ENCODE measurements at regions not wholly inside any gene's neighbourhood (a gene's known extent, or its start where the extent isn't known, plus 50 kb on each side); places are given as distances from the start of the nearest gene placed in this dataset.

GRCh38 chr11:31883435-31883834, 72.3 kb upstream of the PAX6 start:
- DNase-seq (ENCODE audit: low read depth, low spot score), result no peak
- Histone ChIP-seq H3K4me3 (ENCODE audit: control insufficient read depth in 2 of 3, extremely low read depth in 1 of 3, insufficient read depth in 2 of 3, low read depth in 1 of 3, low read length in 3 of 3) (no peak overlapping the region), H3K9me1 (ENCODE audit: control insufficient read depth, extremely low read depth, insufficient read depth, low read length) (no peaks in the 10 kb centered on the region), H3K4me2 (ENCODE audit: control insufficient read depth, extremely low read depth, insufficient read depth, low read depth, low read length) (no peak overlapping the region), H3K79me2 (ENCODE audit: control insufficient read depth, insufficient read depth, low read length) (no peaks in the 10 kb centered on the region), H3K4me1 (ENCODE audit: control insufficient read depth, extremely low read depth, insufficient read depth, low read length) (no peaks in the 10 kb centered on the region), H4K20me1 (ENCODE audit: control insufficient read depth, extremely low read depth, insufficient read depth, low read length) (no peaks in the 10 kb centered on the region), H3K36me3 (ENCODE audit: control insufficient read depth in 2 of 2, extremely low read depth in 1 of 2, insufficient read depth in 2 of 2, low read length in 2 of 2) (no peaks in the 10 kb centered on the region), H3K9me3 (ENCODE audit: control insufficient read depth, low read depth, low read length) (no peaks in the 10 kb centered on the region), H2AFZ (ENCODE audit: control insufficient read depth, low read length) (no peak overlapping the region), H3K9ac (ENCODE audit: control insufficient read depth, extremely low read depth, insufficient read depth, low read length) (no peak overlapping the region), H3K27ac (ENCODE audit: control insufficient read depth, insufficient read depth, low read length) (no peak overlapping the region), H3K27me3 (ENCODE audit: control insufficient read depth, extremely low read depth, insufficient read depth, low read length) (no peaks in the 10 kb centered on the region)
- no peak for TF ChIP-seq CTCF (optimal IDR thresholded peaks at IDR 0.05 in 1 of 3, IDR thresholded peaks at IDR 0.05 in 1 of 3, conservative IDR thresholded peaks at IDR 0.05 in 1 of 3; ENCODE audit: extremely low read depth in 1 of 3, insufficient read depth in 2 of 3, low read length in 3 of 3)
- no peak for TF ChIP-seq EZH2 (IDR thresholded peaks at IDR 0.05; ENCODE audit: low read length)
- dilution Hi-C loops (cut with MboI; ENCODE audit: extremely low pct_ligation_motif_present, low sequenced_read_pairs), result no loop called here
- FAIRE-seq, result no peak

DNA sequence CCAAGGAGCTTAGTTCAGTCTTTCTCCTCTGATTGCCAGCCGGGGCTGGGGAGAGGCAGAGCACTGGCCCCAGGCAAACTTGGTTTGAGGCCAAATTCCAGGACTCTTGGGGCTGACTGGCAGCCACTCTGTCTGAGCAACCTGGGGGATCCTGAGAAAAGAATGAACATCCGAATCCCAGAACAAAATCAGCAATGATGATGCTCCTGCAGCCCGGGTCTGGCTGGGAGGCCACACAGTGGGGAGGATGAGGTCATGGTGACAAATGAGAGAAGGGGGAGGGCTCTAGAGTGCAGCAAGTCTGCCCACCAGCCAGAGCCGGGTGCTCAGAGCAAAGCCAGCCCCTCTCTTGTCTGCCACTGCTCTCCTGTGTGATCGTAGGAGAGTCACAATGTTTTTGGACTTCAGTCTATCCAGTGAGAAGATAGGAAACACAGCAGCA, 71.8 kb upstream of the PAX6 start:
- H4K20me1 ChIP-seq (ENCODE audit: control insufficient read depth, extremely low read depth, insufficient read depth, low read length), result no peaks in the 10 kb centered on the region
- no peak overlapping the region for H3K9ac ChIP-seq (ENCODE audit: control insufficient read depth, extremely low read depth, insufficient read depth, low read length)
- DNase-seq (ENCODE audit: low read depth, low spot score), result no peak
- FAIRE-seq, result no peak
- no peaks in the 10 kb centered on the region for H3K9me1 ChIP-seq (ENCODE audit: control insufficient read depth, extremely low read depth, insufficient read depth, low read length)
- H3K36me3 ChIP-seq (ENCODE audit: control insufficient read depth in 2 of 2, extremely low read depth in 1 of 2, insufficient read depth in 2 of 2, low read length in 2 of 2), result no peaks in the 10 kb centered on the region
- H3K4me2 ChIP-seq (ENCODE audit: control insufficient read depth, extremely low read depth, insufficient read depth, low read depth, low read length), result no peak overlapping the region
- no peaks in the 10 kb centered on the region for H3K4me1 ChIP-seq (ENCODE audit: control insufficient read depth, extremely low read depth, insufficient read depth, low read length)
- no peak for TF ChIP-seq CTCF (optimal IDR thresholded peaks at IDR 0.05 in 1 of 3, IDR thresholded peaks at IDR 0.05 in 1 of 3, conservative IDR thresholded peaks at IDR 0.05 in 1 of 3; ENCODE audit: extremely low read depth in 1 of 3, insufficient read depth in 2 of 3, low read length in 3 of 3)
- TF ChIP-seq EZH2 (IDR thresholded peaks at IDR 0.05; ENCODE audit: low read length), result no peak
- H2AFZ ChIP-seq (ENCODE audit: control insufficient read depth, low read length), result no peak overlapping the region
- dilution Hi-C loops (cut with MboI; ENCODE audit: extremely low pct_ligation_motif_present, low sequenced_read_pairs), result no loop called here
- no peaks in the 10 kb centered on the region for H3K9me3 ChIP-seq (ENCODE audit: control insufficient read depth, low read depth, low read length)
- H3K27me3 ChIP-seq (ENCODE audit: control insufficient read depth, extremely low read depth, insufficient read depth, low read length), result no peaks in the 10 kb centered on the region
- no peak overlapping the region for H3K27ac ChIP-seq (ENCODE audit: control insufficient read depth, insufficient read depth, low read length)
- H3K4me3 ChIP-seq (ENCODE audit: control insufficient read depth in 2 of 3, extremely low read depth in 1 of 3, insufficient read depth in 2 of 3, low read depth in 1 of 3, low read length in 3 of 3), result no peak overlapping the region
- H3K79me2 ChIP-seq (ENCODE audit: control insufficient read depth, insufficient read depth, low read length), result no peaks in the 10 kb centered on the region
